GM12878 (cell line): ENCODE measurements at regions not wholly inside any gene's neighbourhood (a gene's known extent, or its start where the extent isn't known, plus 50 kb on each side); places are given as distances from the start of the nearest gene placed in this dataset.

ENCODE experiments used
- ATAC-seq: fragments of 200-7000 bp; cut with Tn5 transposase; 3 replicates; pipeline ENCODE4 v1.9.1; 2020; ENCODE audit warnings: mild to moderate bottlenecking, moderate library complexity
- BruUV-seq: library from RNA; stranded (reverse); fragments of 400-500 nt; replicated peaks from 2 replicates; lab custom pipeline; 2021; lab: Mats Ljungman, UMichigan
- CTCF ChIA-PET: fragments of 300-600 bp; sonication (Branson Sonifier 250); formaldehyde crosslinking; extraction: SDS; loops from one replicate; lab custom pipeline; 2021; ENCODE audit warnings: inconsistent platforms; lab: Yijun Ruan, JAX
- POLR2A ChIA-PET: fragments of 350-600 bp; formaldehyde crosslinking; extraction: SDS; loops from one replicate; lab custom pipeline; 2021; ENCODE audit warnings: inconsistent platforms; lab: Charles Lee
- RAD21 ChIA-PET: fragments of 300-600 bp; sonication (Branson Sonifier 250); formaldehyde crosslinking; loops from one replicate; lab custom pipeline; 2023; ENCODE audit warnings: antibody characterized with exemption; ENCODE audit not compliant: unreplicated experiment; lab: Charles Lee
- SMC1A ChIA-PET: fragments of 300-600 bp; sonication (Branson Sonifier 250); formaldehyde crosslinking; loops from one replicate; lab custom pipeline; 2023; ENCODE audit not compliant: unreplicated experiment, uncharacterized antibody; lab: Charles Lee
- DNase-seq: peaks from one replicate; pipeline ENCODE4 v3.0.0-alpha.2; 2011; ENCODE audit warnings: low read depth, low spot score
- FAIRE-seq: peaks from 3 replicates; lab custom pipeline; 2011; peaks lifted over from hg19 to GRCh38; lab: Jason Lieb, UNC
- H2AFZ ChIP-seq: 2 replicates; pipeline ENCODE4 v1.6.0; 2011; ENCODE audit warnings: low read depth, low read length, control low read depth; ENCODE audit not compliant: control insufficient read depth
- H3K27ac ChIP-seq: 2 replicates; pipeline ENCODE4 v1.5.1; 2011; ENCODE audit warnings: control low read depth; ENCODE audit not compliant: control insufficient read depth, insufficient read depth
- H3K27me3 ChIP-seq, 2 experiments: replicated peaks in 1 of 2; 2 replicates each; pipeline versions ENCODE4 v1.6.0 to v1.6.1; 2011; ENCODE audit warnings: low read length in 1 of 2; ENCODE audit not compliant: control insufficient read depth in 2 of 2, insufficient read depth in 2 of 2
- H3K36me3 ChIP-seq, 2 experiments: 2 replicates each; pipeline ENCODE4 v1.5.1; 2011; ENCODE audit warnings: low read length in 1 of 2; ENCODE audit not compliant: control insufficient read depth in 2 of 2, insufficient read depth in 2 of 2
- H3K4me1 ChIP-seq: 2 replicates; pipeline ENCODE4 v1.6.1; 2011; ENCODE audit warnings: mild to moderate bottlenecking, low read length, moderate library complexity, mixed read lengths; ENCODE audit not compliant: control insufficient read depth, insufficient read depth
- H3K4me2 ChIP-seq: 2 replicates; pipeline ENCODE4 v1.6.0; 2011; ENCODE audit warnings: control low read depth; ENCODE audit not compliant: control insufficient read depth, insufficient read depth
- H3K4me3 ChIP-seq: fragments of 200-600 bp; sonication (generic); 2 replicates; pipeline ENCODE4 v1.5.1; 2016
- H3K79me2 ChIP-seq: 2 replicates; pipeline ENCODE4 v1.6.0; 2011; ENCODE audit warnings: low read length; ENCODE audit not compliant: control insufficient read depth, insufficient read depth
- H3K9ac ChIP-seq: 2 replicates; pipeline ENCODE4 v1.8.0; 2011; ENCODE audit warnings: low read length, control low read depth, mixed read lengths; ENCODE audit not compliant: control insufficient read depth, insufficient read depth
- H3K9me3 ChIP-seq: replicated peaks from 3 replicates; pipeline ENCODE4 v1.5.1; 2011; ENCODE audit warnings: mild to moderate bottlenecking, low read length; ENCODE audit not compliant: control insufficient read depth, insufficient read depth
- H4K20me1 ChIP-seq: 2 replicates; pipeline ENCODE4 v1.6.0; 2011; ENCODE audit not compliant: control insufficient read depth, insufficient read depth
- BCLAF1 ChIP-seq: fragments of 450-650 bp; IDR thresholded peaks from 2 replicates; pipeline ENCODE4 v1.6.1; 2017; ENCODE audit warnings: antibody characterized with exemption, mild to moderate bottlenecking, moderate library complexity
- CEBPZ ChIP-seq: fragments of 150-350 bp; IDR thresholded peaks from 2 replicates; pipeline ENCODE4 v1.6.1; 2016; ENCODE audit warnings: low read depth, low read length
- CHD1 ChIP-seq: IDR thresholded peaks from 2 replicates; pipeline ENCODE4 v1.6.1; 2012; ENCODE audit warnings: low read depth, low read length, improper control_type of control experiment
- CHD2 ChIP-seq: IDR thresholded peaks from 2 replicates; pipeline ENCODE4 v1.6.1; 2011; ENCODE audit warnings: low read depth, low read length, improper control_type of control experiment, borderline replicate concordance
- CHD4 ChIP-seq: fragments of 200-600 bp; sonication (generic); IDR thresholded peaks from 2 replicates; pipeline ENCODE4 v1.6.1; 2016; ENCODE audit warnings: mild to moderate bottlenecking
- FOXM1 ChIP-seq: IDR thresholded peaks from 2 replicates; pipeline ENCODE4 v1.6.1; 2012; ENCODE audit warnings: low read depth, mild to moderate bottlenecking, inconsistent platforms, low read length, moderate library complexity
- NFIC ChIP-seq: IDR thresholded peaks from 2 replicates; pipeline ENCODE4 v1.6.1; 2012; ENCODE audit warnings: low read depth, mild to moderate bottlenecking, inconsistent platforms, low read length, moderate library complexity
- PML ChIP-seq: IDR thresholded peaks from 2 replicates; pipeline ENCODE4 v1.6.1; 2012; ENCODE audit warnings: low read length, inconsistent platforms
- RELB ChIP-seq: fragments of 450-650 bp; IDR thresholded peaks from 2 replicates; pipeline ENCODE4 v1.6.1; 2017; ENCODE audit warnings: low read depth, mild to moderate bottlenecking, moderate library complexity
- SIX5 ChIP-seq: IDR thresholded peaks from 2 replicates; pipeline ENCODE4 v1.6.1; 2011; ENCODE audit warnings: mild to moderate bottlenecking, low read depth, low read length, moderate library complexity; ENCODE audit not compliant: severe bottlenecking
- SMAD5 ChIP-seq: IDR thresholded peaks from 2 replicates; pipeline ENCODE4 v1.6.1; 2016; ENCODE audit warnings: antibody characterized with exemption, low read depth
- SP1 ChIP-seq: IDR thresholded peaks from one replicate; pipeline ENCODE4 v1.6.1; 2011; ENCODE audit warnings: low read depth, low read length
- SUZ12 ChIP-seq: fragments of 200-600 bp; sonication (generic); IDR thresholded peaks from one replicate; pipeline ENCODE4 v1.6.1; 2018; ENCODE audit warnings: antibody characterized with exemption, mild to moderate bottlenecking; ENCODE audit not compliant: unreplicated experiment
- USF1 ChIP-seq: IDR thresholded peaks from 2 replicates; pipeline ENCODE4 v1.6.1; 2011; ENCODE audit warnings: borderline replicate concordance, low read depth, mild to moderate bottlenecking, moderate library complexity, mixed read lengths, low read length; ENCODE audit not compliant: insufficient read depth; ENCODE audit errors: extremely low read length
- ZNF24 ChIP-seq: fragments of 450-650 bp; IDR thresholded peaks from 2 replicates; pipeline ENCODE4 v1.6.1; 2017; ENCODE audit warnings: antibody characterized with exemption, mild to moderate bottlenecking
- ZNF384 ChIP-seq: IDR thresholded peaks from 2 replicates; pipeline ENCODE4 v1.6.1; 2012; ENCODE audit warnings: low read depth, mild to moderate bottlenecking, low read length, improper control_type of control experiment, borderline replicate concordance
- WGBS: methylation state at CpG from one replicate; pipeline ENCODE4 v1.1.6; 2016; ENCODE audit warnings: low lambda C conversion rate; ENCODE audit not compliant: insufficient replicate concordance, insufficient coverage; ENCODE audit errors: missing lambda C conversion rate; 5-methylcytosine and 5-hydroxymethylcytosine counted together
- in situ Hi-C: fragments of 300-500 bp; cut with MboI; formaldehyde crosslinking; loops from 9 replicates; pipeline ENCODE4 v1.14.3; 2018; ENCODE audit warnings: mixed read lengths
- intact Hi-C: fragments of 100-400 bp; cut with micrococcal nuclease; formaldehyde crosslinking; loops from one replicate; pipeline ENCODE4 v1.14.2; 2022; ENCODE audit not compliant: unreplicated experiment

GRCh38 chr6:78598966-78599365 is 268.4 kb upstream of the IRAK1BP1 start:
- ChIA-PET SMC1A (interaction anchor here (1.8 kb wide), 1 partner anchor 11 kb away, joined by 5 read pairs; no protein-coding TSS in a partner anchor), POLR2A (no interaction called here), RAD21 (no interaction called here), CTCF (interaction anchor here (0.8 to 2.5 kb wide), 3 partner anchors 9 to 15 kb away, joined by 3 to 10 read pairs (median 8); no protein-coding TSS in a partner anchor)
- no peak for ATAC-seq
- Histone ChIP-seq H3K4me2 (no peak overlapping the region), H3K79me2 (no peaks in the 10 kb centered on the region), H3K36me3 (no peaks in the 10 kb centered on the region), H3K4me1 (no peaks in the 10 kb centered on the region), H2AFZ (no peak overlapping the region), H3K9ac (no peak overlapping the region), H4K20me1 (no peaks in the 10 kb centered on the region), H3K9me3 (no peaks in the 10 kb centered on the region), H3K27ac (no peak overlapping the region), H3K27me3 (no peaks in the 10 kb centered on the region), H3K4me3 (no peak overlapping the region)
- in situ Hi-C loops (no loop called here), intact Hi-C loops (no loop called here)
- no peak for DNase-seq
- 0% methylated on average over 1 of the region's 1 CpG for WGBS
- BruUV-seq: no TSS peak
- FAIRE-seq: no peak
- TF ChIP-seq CHD1 (no peak), CEBPZ (no peak), BCLAF1 (no peak), ZNF24 (no peak), ZNF384 (no peak), NFIC (no peak), SIX5 (no peak), PML (no peak), USF1 (no peak), CHD4 (no peak), CHD2 (no peak), SUZ12 (no peak), SP1 (no peak), RELB (no peak), FOXM1 (no peak), SMAD5 (no peak)
